WTC11 (cell line): ENCODE measurements at regions not wholly inside any gene's neighbourhood (a gene's known extent, or its start where the extent isn't known, plus 50 kb on each side); places are given as distances from the start of the nearest gene placed in this dataset.

ENCODE experiments used
- ATF1 ChIP-seq: sonication (generic); formaldehyde crosslinking; IDR thresholded peaks from 2 replicates; pipeline ENCODE4 v1.8.1; 2023; ENCODE audit warnings: mild to moderate bottlenecking, moderate library complexity, missing genetic modification reagents
- CBFB ChIP-seq: sonication (generic); formaldehyde crosslinking; IDR thresholded peaks from 2 replicates; pipeline ENCODE4 v1.8.1; 2022; ENCODE audit warnings: mild to moderate bottlenecking, low read depth, missing genetic modification reagents
- CTCF ChIP-seq: fragments of 200-600 bp; IDR thresholded peaks from 2 replicates; pipeline ENCODE4 v1.8.0; 2022; ENCODE audit warnings: antibody characterized with exemption
- E2F4 ChIP-seq: sonication (generic); formaldehyde crosslinking; IDR thresholded peaks from 2 replicates; pipeline ENCODE4 v1.8.1; 2022; ENCODE audit warnings: low read depth, mild to moderate bottlenecking, moderate library complexity, missing genetic modification reagents, borderline replicate concordance
- E2F5 ChIP-seq: sonication (generic); formaldehyde crosslinking; IDR thresholded peaks from 2 replicates; pipeline ENCODE4 v1.8.1; 2022; ENCODE audit warnings: mild to moderate bottlenecking, moderate library complexity, missing genetic modification reagents
- ELF4 ChIP-seq: sonication (generic); formaldehyde crosslinking; IDR thresholded peaks from 2 replicates; pipeline ENCODE4 v1.8.1; 2022; ENCODE audit warnings: low read depth, mild to moderate bottlenecking, moderate library complexity, missing genetic modification reagents
- ESRRA ChIP-seq: sonication (generic); formaldehyde crosslinking; IDR thresholded peaks from 2 replicates; pipeline ENCODE4 v1.8.1; 2022; ENCODE audit warnings: mild to moderate bottlenecking, missing genetic modification reagents, borderline replicate concordance
- NFE2L1 ChIP-seq: sonication (generic); formaldehyde crosslinking; IDR thresholded peaks from 2 replicates; pipeline ENCODE4 v1.8.1; 2023; ENCODE audit warnings: missing genetic modification reagents
- PREB ChIP-seq: sonication (generic); formaldehyde crosslinking; IDR thresholded peaks from 2 replicates; pipeline ENCODE4 v1.8.1; 2022; ENCODE audit warnings: mild to moderate bottlenecking, missing genetic modification reagents, moderate library complexity, borderline replicate concordance
- ZNF425 ChIP-seq: fragments of 250-450 bp; sonication (Bioruptor Pico); conservative IDR thresholded peaks from 2 replicates; pipeline ENCODE4 v1.9.0; 2021; ENCODE audit warnings: mild to moderate bottlenecking

- TF ChIP-seq NFE2L1 (CRISPR knock-in tag) = no peak
- no peak for TF ChIP-seq ATF1 (CRISPR knock-in tag)
- TF ChIP-seq ESRRA (CRISPR knock-in tag) = no peak
- no peak for TF ChIP-seq ZNF425 (CRISPR knock-in tag)
- TF ChIP-seq CBFB = no peak
- TF ChIP-seq CTCF = no peak
- no peak for TF ChIP-seq E2F5
- TF ChIP-seq PREB = no peak
- TF ChIP-seq E2F4 (CRISPR knock-in tag) = no peak
- TF ChIP-seq ELF4 (CRISPR knock-in tag) = no peak
Measured at GRCh38 chrX:111003118-111003517, 92.9 kb upstream of the PAK3 start.
